Activated CD8-positive, alpha-beta memory T cell treated with anti-CD3 and anti-CD28 coated beads for 1 hour (primary cell): ENCODE measurements at regions not wholly inside any gene's neighbourhood (a gene's known extent, or its start where the extent isn't known, plus 50 kb on each side); places are given as distances from the start of the nearest gene placed in this dataset.
"Not testable (repeated sequence)": the region's sequence is repeated elsewhere in the genome, so short reads cannot be mapped to it uniquely, and the experiment has no call there.

Experiments used
- DNase-seq, 2 donors: peaks; one replicate each; pipeline ENCODE4 v3.0.0-alpha.2; 2020; ENCODE audit warnings: low read depth in 1 of 2; ENCODE audit errors: extremely low read depth in 1 of 2

DNA sequence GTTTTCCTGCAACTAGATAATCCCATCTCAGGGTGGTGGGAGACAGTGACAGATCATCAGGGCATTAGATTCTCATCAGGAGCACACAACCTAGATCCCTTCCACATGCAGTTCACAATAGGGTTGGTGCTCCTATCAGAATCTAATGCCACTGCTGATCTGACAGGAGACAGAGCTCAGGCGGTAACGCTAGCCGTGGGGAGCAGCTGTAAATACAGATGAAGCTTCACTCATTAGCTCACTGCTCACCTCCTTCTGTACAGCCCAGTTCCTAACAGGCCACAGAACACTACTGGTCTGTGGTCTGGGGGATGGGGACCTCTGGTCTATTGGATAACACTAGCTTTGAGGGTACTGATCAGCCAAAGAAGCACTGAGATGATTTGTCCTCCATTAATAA, 66.6 kb upstream of the ZNF195 start:
- not testable (repeated sequence) for DNase-seq

DNA sequence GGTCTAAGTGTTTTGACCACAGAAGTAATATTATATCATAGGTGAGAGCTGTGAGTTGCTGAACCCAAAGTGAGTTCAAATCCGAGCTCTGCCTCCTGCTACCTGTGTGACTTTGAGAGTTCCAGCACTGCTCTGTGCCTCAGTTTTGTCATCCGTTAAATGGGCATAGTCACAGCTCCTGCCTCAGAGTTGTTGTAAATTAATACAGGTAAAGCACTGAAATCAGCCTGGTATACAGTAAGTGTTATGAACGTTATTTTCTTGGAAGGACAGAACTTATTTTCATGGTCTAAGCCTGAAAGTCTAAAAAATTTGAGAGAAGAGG, 65.4 kb upstream of the ZNF195 start:
- DNase-seq, result not testable (repeated sequence)

DNA sequence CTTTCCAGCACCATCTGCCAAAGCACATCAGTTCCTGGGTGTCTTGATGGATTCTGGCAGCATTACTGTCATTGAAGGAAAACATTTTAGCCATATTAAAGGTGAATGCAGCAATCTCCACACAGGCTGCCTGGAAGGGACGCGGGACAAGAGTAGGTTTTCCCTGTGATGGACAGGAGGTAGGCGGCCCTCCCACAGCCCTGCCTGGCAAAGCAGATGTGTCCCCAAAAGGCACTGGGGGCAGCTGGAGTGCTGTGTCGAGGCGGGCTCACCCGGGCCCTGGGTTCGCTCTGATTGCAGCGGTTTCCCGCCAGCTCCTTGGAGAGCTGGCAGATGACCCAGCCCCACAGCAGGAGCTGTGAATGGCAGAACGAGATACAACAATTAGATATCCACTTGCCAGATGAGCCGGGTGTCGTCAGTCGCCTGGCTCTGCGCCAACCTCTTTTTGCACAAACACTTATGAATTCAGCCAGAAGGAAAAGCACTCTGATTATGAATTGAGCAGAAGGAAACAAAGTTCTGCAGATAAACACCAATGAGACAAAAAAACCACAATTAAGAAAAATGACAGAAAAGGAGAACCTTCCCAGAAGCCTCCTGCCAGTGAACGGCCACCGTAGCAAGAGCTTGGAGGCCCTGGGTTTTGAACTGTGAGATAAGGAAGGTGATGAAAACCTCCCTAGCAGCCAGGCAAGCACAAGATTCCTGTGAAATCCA, 64.9 kb upstream of the ZNF195 start:
- not testable (repeated sequence) for DNase-seq

DNA sequence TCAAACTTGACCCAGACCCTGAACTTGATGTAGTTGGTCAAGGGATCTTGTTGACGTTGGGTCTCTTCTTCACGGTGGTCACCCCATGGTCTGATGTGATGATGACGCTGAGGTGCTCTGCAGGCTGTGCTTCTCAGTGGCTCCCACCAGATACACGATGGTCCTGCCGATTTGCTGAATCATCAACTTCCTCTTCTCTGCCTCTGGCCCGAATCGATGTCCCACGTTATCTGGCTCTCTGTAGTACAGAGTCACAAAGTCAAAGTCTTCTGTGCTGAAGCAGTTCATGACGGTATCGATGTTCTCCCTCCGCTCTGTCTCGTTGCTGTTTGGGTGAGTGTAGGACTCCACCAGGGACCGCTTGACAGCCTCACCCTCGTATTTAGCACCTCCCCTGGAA, 58.5 kb upstream of the ZNF195 start:
- DNase-seq, result not testable (repeated sequence)

DNA sequence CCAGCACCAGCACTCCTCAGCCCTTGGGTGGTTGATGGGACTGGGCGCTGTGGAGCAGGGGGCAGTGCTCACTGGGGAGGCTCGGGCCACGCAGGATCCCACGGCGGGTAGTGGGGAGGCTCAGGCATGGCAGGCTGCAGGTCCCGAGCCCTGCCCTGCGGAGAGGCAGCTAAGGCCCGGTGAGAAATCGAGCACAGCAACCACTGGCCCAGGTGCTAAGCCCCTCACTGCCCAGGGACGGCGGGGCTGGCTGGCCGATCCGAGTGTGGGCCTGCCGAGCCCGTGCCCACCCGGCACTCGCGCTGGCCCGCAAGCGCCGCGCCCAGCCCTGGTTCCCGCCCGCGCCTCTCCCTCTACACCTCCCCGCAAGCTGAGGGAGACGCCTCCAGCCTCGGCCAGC, 56.0 kb upstream of the ZNF195 start:
- no peak for DNase-seq

DNA sequence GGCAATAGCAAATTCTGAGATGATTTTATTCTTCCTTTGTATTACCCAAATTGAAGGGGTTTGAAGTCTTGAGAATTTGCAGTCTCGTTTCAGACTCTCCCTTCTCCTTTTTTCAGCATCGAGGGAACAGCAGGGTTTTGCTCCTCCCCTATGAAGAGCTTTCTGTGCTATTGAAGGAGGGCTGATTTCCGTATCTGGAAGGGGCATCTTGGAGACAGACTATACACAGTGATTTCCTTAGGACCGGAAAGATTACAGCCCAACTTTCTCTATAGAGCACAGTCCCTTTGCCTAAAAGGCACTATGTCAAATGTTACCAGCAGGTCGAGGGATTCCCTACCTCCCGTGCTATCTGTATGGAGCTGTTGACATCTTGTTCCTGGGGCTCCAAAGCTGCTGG, 50.2 kb upstream of the ZNF195 start:
- not testable (repeated sequence) for DNase-seq
